IMR-90 (cell line): ENCODE measurements at regions not wholly inside any gene's neighbourhood (a gene's known extent, or its start where the extent isn't known, plus 50 kb on each side); places are given as distances from the start of the nearest gene placed in this dataset.

Source experiments
- ATAC-seq: fragments of 200-7000 bp; cut with Tn5 transposase; 2 replicates; pipeline ENCODE4 v1.9.1; 2020; ENCODE audit warnings: low read depth, mild to moderate bottlenecking, moderate library complexity
- BruUV-seq: library from RNA; stranded (reverse); fragments of 400-500 nt; replicated peaks from 2 replicates; lab custom pipeline; 2021; lab: Mats Ljungman, UMichigan
- CTCF ChIA-PET: fragments of 300-600 bp; formaldehyde crosslinking; extraction: SDS; loops from one replicate; lab custom pipeline; 2021; ENCODE audit warnings: antibody characterized with exemption; lab: Yijun Ruan, JAX
- POLR2A ChIA-PET: fragments of 300-600 bp; sonication (Branson Sonifier 250); formaldehyde crosslinking; loops from one replicate; lab custom pipeline; 2022; ENCODE audit warnings: antibody characterized with exemption; ENCODE audit not compliant: unreplicated experiment; lab: Charles Lee
- DNase-seq: peaks from one replicate; pipeline ENCODE4 v3.0.0; 2013
- H2AFZ ChIP-seq: replicated peaks from 2 replicates; pipeline ENCODE3; 2013; ENCODE audit warnings: low read length, mild to moderate bottlenecking; ENCODE audit not compliant: poor library complexity
- H2AK5ac ChIP-seq: 2 replicates; pipeline ENCODE4 v1.6.1; 2013; ENCODE audit warnings: low read depth, low read length, inconsistent platforms
- H2AK9ac ChIP-seq: replicated peaks from 2 replicates; pipeline ENCODE3; 2013; ENCODE audit warnings: mild to moderate bottlenecking, low read depth, low read length, moderate library complexity; ENCODE audit not compliant: poor library complexity
- H2BK120ac ChIP-seq: 2 replicates; pipeline ENCODE4 v1.6.1; 2013; ENCODE audit warnings: low read depth, low read length, inconsistent platforms
- H2BK15ac ChIP-seq: 3 replicates; pipeline ENCODE4 v1.6.1; 2013; ENCODE audit warnings: low read depth, low read length, inconsistent platforms
- H2BK20ac ChIP-seq: 2 replicates; pipeline ENCODE4 v1.6.1; 2013; ENCODE audit warnings: low read depth, mild to moderate bottlenecking, inconsistent platforms, low read length, moderate library complexity
- H2BK5ac ChIP-seq: 2 replicates; pipeline ENCODE4 v1.6.1; 2013; ENCODE audit warnings: mild to moderate bottlenecking, low read depth, low read length, inconsistent platforms; ENCODE audit not compliant: poor library complexity, severe bottlenecking
- H3K14ac ChIP-seq: replicated peaks from 2 replicates; pipeline ENCODE4 v1.6.1; 2013; ENCODE audit warnings: low read depth, low read length, inconsistent platforms
- H3K18ac ChIP-seq: 2 replicates; pipeline ENCODE4 v1.6.1; 2013; ENCODE audit warnings: low read depth, low read length, control low read depth
- H3K23ac ChIP-seq: 2 replicates; pipeline ENCODE4 v1.6.1; 2013; ENCODE audit warnings: low read depth, low read length, inconsistent platforms
- H3K27ac ChIP-seq: 2 replicates; pipeline ENCODE4 v1.5.1; 2013; ENCODE audit warnings: mild to moderate bottlenecking, control low read depth, low read length; ENCODE audit not compliant: insufficient read depth
- H3K27me3 ChIP-seq: 2 replicates; pipeline ENCODE4 v1.6.1; 2013; ENCODE audit warnings: low read length; ENCODE audit not compliant: control insufficient read depth, insufficient read depth
- H3K36me3 ChIP-seq: 2 replicates; pipeline ENCODE4 v1.6.1; 2013; ENCODE audit warnings: low read length, mixed read lengths; ENCODE audit not compliant: control insufficient read depth, insufficient read depth
- H3K4ac ChIP-seq: 2 replicates; pipeline ENCODE4 v1.6.1; 2013; ENCODE audit warnings: low read depth, low read length, inconsistent platforms
- H3K4me1 ChIP-seq: 2 replicates; pipeline ENCODE4 v1.6.1; 2013; ENCODE audit warnings: low read length, mixed read lengths; ENCODE audit not compliant: control insufficient read depth, insufficient read depth
- H3K4me2 ChIP-seq: 2 replicates; pipeline ENCODE4 v1.6.1; 2013; ENCODE audit warnings: low read depth, mild to moderate bottlenecking, control low read depth, low read length, moderate library complexity
- H3K4me3 ChIP-seq: 2 replicates; pipeline ENCODE4 v1.5.1; 2013; ENCODE audit warnings: low read depth, mild to moderate bottlenecking, control low read depth, low read length, moderate library complexity; ENCODE audit not compliant: insufficient read depth
- H3K56ac ChIP-seq: 2 replicates; pipeline ENCODE4 v1.6.1; 2013; ENCODE audit warnings: low read length, inconsistent platforms; ENCODE audit not compliant: insufficient read depth; ENCODE audit errors: extremely low read depth
- H3K79me1 ChIP-seq, 2 experiments: 2 replicates each; pipeline ENCODE4 v1.6.1; 2013; ENCODE audit warnings: low read length in 2 of 2, inconsistent platforms in 1 of 2, low read depth in 1 of 2
- H3K9ac ChIP-seq: 2 replicates; pipeline ENCODE4 v1.6.1; 2013; ENCODE audit warnings: low read depth, low read length, control low read depth
- H3K9me1 ChIP-seq: 2 replicates; pipeline ENCODE4 v1.6.1; 2013; ENCODE audit warnings: low read length, inconsistent platforms; ENCODE audit not compliant: insufficient read depth
- H3K9me3 ChIP-seq: 2 replicates; pipeline ENCODE4 v1.6.1; 2013; ENCODE audit warnings: low read length; ENCODE audit not compliant: control insufficient read depth, insufficient read depth
- H4K20me1 ChIP-seq: 2 replicates; pipeline ENCODE4 v1.6.1; 2013; ENCODE audit warnings: low read length, inconsistent platforms; ENCODE audit not compliant: insufficient read depth
- H4K5ac ChIP-seq: 2 replicates; pipeline ENCODE4 v1.6.1; 2013; ENCODE audit warnings: mild to moderate bottlenecking, low read depth, low read length, control low read depth
- H4K8ac ChIP-seq, 2 experiments: 2 replicates each; pipeline ENCODE4 v1.6.1; 2013; ENCODE audit warnings: low read depth in 2 of 2, low read length in 2 of 2, control low read depth in 1 of 2, inconsistent platforms in 1 of 2
- H4K91ac ChIP-seq: 2 replicates; pipeline ENCODE4 v1.6.1; 2013; ENCODE audit warnings: low read depth, low read length, inconsistent platforms; ENCODE audit not compliant: insufficient read depth
- RCOR1 ChIP-seq: IDR thresholded peaks from 2 replicates; pipeline ENCODE4 v1.6.1; 2012; ENCODE audit warnings: mild to moderate bottlenecking, low read length, improper control_type of control experiment; ENCODE audit not compliant: insufficient replicate concordance
- WGBS, 2 experiments: methylation state at CpG; one replicate each; pipeline versions ENCODE4 v1.1.5 to v1.1.7; 2013; ENCODE audit warnings: missing lambda C conversion rate in 2 of 2; ENCODE audit not compliant: insufficient read length in 1 of 2; ENCODE audit errors: extremely low coverage in 2 of 2; 5-methylcytosine and 5-hydroxymethylcytosine counted together
- dilution Hi-C: fragments of 300-500 bp; cut with HindIII; formaldehyde crosslinking; loops from one replicate; pipeline ENCODE4 v1.14.3; 2018; ENCODE audit warnings: low sequenced_read_pairs; ENCODE audit not compliant: unreplicated experiment
- in situ Hi-C: fragments of 300-500 bp; cut with MboI; formaldehyde crosslinking; loops from 3 replicates; pipeline ENCODE4 v1.14.3; 2019; ENCODE audit warnings: low sequenced_read_pairs, inconsistent platforms, mixed read lengths
- intact Hi-C: fragments of 100-400 bp; cut with micrococcal nuclease; formaldehyde crosslinking; loops from 2 replicates; pipeline ENCODE4 v1.10.0; 2022

DNA sequence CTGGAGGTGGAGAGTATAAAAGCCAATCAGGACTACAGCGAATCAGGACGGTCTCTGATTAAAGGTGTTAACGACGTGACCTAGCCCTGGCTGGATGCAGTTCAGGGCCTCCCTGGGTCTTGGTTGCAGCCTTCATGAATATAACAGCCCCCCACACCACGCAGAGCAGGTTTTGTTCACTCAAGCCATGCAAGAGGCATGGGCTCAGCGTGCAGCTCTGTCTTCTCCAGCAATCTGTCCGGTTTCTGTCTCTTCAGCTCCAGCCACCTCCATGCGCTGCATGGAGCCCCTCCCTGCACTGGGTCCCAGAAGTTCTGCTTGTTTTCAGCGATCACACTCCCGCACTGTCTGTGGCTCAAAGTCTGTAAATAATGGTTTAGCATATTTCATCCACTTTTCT is 57.1 kb upstream of the CHRNA7 start:
- H3K36me3 ChIP-seq = no peaks in the 10 kb centered on the region
- WGBS, 2 experiments = 43% methylated on average over 4 of the region's 10 CpGs; no CpG with 5 or more reads in 1 of the 2 experiments
- DNase-seq (no peak), ATAC-seq (no peak)
- no peak overlapping the region for H4K91ac ChIP-seq
- dilution Hi-C loops (no loop called here), intact Hi-C loops (no loop called here), in situ Hi-C loops (no loop called here)
- CTCF ChIA-PET = no interaction called here
- no peak overlapping the region for H3K56ac ChIP-seq
- H2BK120ac ChIP-seq = no peak overlapping the region
- no peak overlapping the region for H2BK20ac ChIP-seq
- no peak for TF ChIP-seq RCOR1
- H2AK5ac ChIP-seq = no peak overlapping the region
- POLR2A ChIA-PET = no interaction called here
- H2BK15ac ChIP-seq = no peak overlapping the region
- H4K5ac ChIP-seq = no peak overlapping the region
- H3K18ac ChIP-seq = no peak overlapping the region
- no peak overlapping the region for H3K14ac ChIP-seq
- no TSS peak for BruUV-seq
- no peak overlapping the region for H2BK5ac ChIP-seq
- no peak overlapping the region for H2AK9ac ChIP-seq
- no peak overlapping the region for H3K9ac ChIP-seq
- H2AFZ ChIP-seq = no peak overlapping the region
- H3K79me1 ChIP-seq = no peaks in the 10 kb centered on the region
- no peak overlapping the region for H3K4me3 ChIP-seq
- H3K27ac ChIP-seq = no peak overlapping the region
- H4K20me1 ChIP-seq = no peaks in the 10 kb centered on the region
- no peak overlapping the region for H3K23ac ChIP-seq
- H4K8ac ChIP-seq = no peak overlapping the region
- H3K4ac ChIP-seq = no peak overlapping the region
- H3K27me3 ChIP-seq = no peaks in the 10 kb centered on the region
- H3K4me1 ChIP-seq = no peaks in the 10 kb centered on the region
- no peaks in the 10 kb centered on the region for H3K9me3 ChIP-seq
- H3K9me1 ChIP-seq = no peaks in the 10 kb centered on the region
- H3K4me2 ChIP-seq = no peak overlapping the region
